Neural progenitor cell (in vitro differentiated cells): ENCODE measurements at regions not wholly inside any gene's neighbourhood (a gene's known extent, or its start where the extent isn't known, plus 50 kb on each side); places are given as distances from the start of the nearest gene placed in this dataset.

ENCODE experiments used
- DNase-seq: peaks from one replicate; pipeline ENCODE4 v3.0.0-alpha.2; 2016; ENCODE audit warnings: low spot score
- H2AFZ ChIP-seq: fragments of 200-600 bp; sonication (generic); replicated peaks from 2 replicates; pipeline ENCODE4 v1.6.1; 2016; ENCODE audit warnings: antibody characterized with exemption
- H3F3A ChIP-seq: fragments of 200-600 bp; sonication (generic); 2 replicates; pipeline ENCODE4 v1.6.1; 2016; ENCODE audit warnings: antibody characterized with exemption, low read depth
- H3K27ac ChIP-seq: fragments of 200-600 bp; sonication (generic); 2 replicates; pipeline ENCODE4 v1.5.1; 2016; ENCODE audit warnings: mild to moderate bottlenecking
- H3K27me3 ChIP-seq: fragments of 200-600 bp; sonication (generic); 2 replicates; pipeline ENCODE4 v1.6.1; 2016; ENCODE audit warnings: mild to moderate bottlenecking, moderate library complexity
- H3K36me3 ChIP-seq: fragments of 200-600 bp; sonication (generic); 2 replicates; pipeline ENCODE4 v1.5.1; 2016
- H3K4me1 ChIP-seq: fragments of 200-600 bp; sonication (generic); 2 replicates; pipeline ENCODE4 v1.6.1; 2016; ENCODE audit warnings: mixed run types
- H3K4me2 ChIP-seq: fragments of 200-600 bp; sonication (generic); 2 replicates; pipeline ENCODE4 v1.6.1; 2016
- H3K4me3 ChIP-seq: fragments of 200-600 bp; sonication (generic); 2 replicates; pipeline ENCODE4 v1.5.1; 2016
- H3K79me2 ChIP-seq: fragments of 200-600 bp; sonication (generic); 2 replicates; pipeline ENCODE4 v1.6.1; 2016; ENCODE audit warnings: low read depth
- H3K9ac ChIP-seq: fragments of 200-600 bp; sonication (generic); 2 replicates; pipeline ENCODE4 v1.6.1; 2016
- H3K9me3 ChIP-seq: fragments of 200-600 bp; sonication (generic); 2 replicates; pipeline ENCODE4 v1.5.1; 2016; ENCODE audit warnings: low read depth
- H4K20me1 ChIP-seq: fragments of 200-600 bp; sonication (generic); 2 replicates; pipeline ENCODE4 v1.6.1; 2016; ENCODE audit warnings: low read depth
- H3K27ac Mint-ChIP-seq: 3 replicates; pipeline ENCODE4 v1.8.0; 2021; ENCODE audit warnings: mixed read lengths
- H3K27me3 Mint-ChIP-seq: 2 replicates; pipeline ENCODE4 v1.8.0; 2022; ENCODE audit warnings: low read depth, mild to moderate bottlenecking, inconsistent platforms, moderate library complexity, mixed read lengths; ENCODE audit not compliant: insufficient read depth
- H3K36me3 Mint-ChIP-seq: 3 replicates; pipeline ENCODE4 v1.8.0; 2021; ENCODE audit warnings: mixed read lengths
- H3K4me1 Mint-ChIP-seq: 3 replicates; pipeline ENCODE4 v1.8.0; 2021; ENCODE audit warnings: mixed read lengths
- H3K4me3 Mint-ChIP-seq: 3 replicates; pipeline ENCODE4 v1.8.0; 2021; ENCODE audit warnings: mild to moderate bottlenecking, moderate library complexity, mixed read lengths
- H3K9me3 Mint-ChIP-seq: 3 replicates; pipeline ENCODE4 v1.8.0; 2020; ENCODE audit warnings: mixed read lengths
- CTCF ChIP-seq: fragments of 200-600 bp; sonication (generic); IDR thresholded peaks from 2 replicates; pipeline ENCODE4 v1.5.1; 2017; ENCODE audit warnings: antibody characterized with exemption, mild to moderate bottlenecking
- EZH2 ChIP-seq: fragments of 200-600 bp; sonication (generic); IDR thresholded peaks from 2 replicates; pipeline ENCODE4 v1.6.1; 2017; ENCODE audit warnings: antibody characterized with exemption, mild to moderate bottlenecking, moderate library complexity
- EZH2phosphoT487 ChIP-seq: fragments of 200-600 bp; sonication (generic); IDR thresholded peaks from 2 replicates; pipeline ENCODE4 v1.6.1; 2017; ENCODE audit warnings: antibody characterized with exemption

GRCh38 chr14:51395361-51395849 is 155.4 kb downstream of the TMX1 start:
- peaks cover 35% of the 10 kb centered on the region for H3K4me1 Mint-ChIP-seq
- Histone ChIP-seq H3K36me3 (no peaks in the 10 kb centered on the region), H3K9ac (no peak overlapping the region), H3K4me3 (no peak overlapping the region), H3K79me2 (no peaks in the 10 kb centered on the region), H3K27ac (no peak overlapping the region), H3K9me3 (no peaks in the 10 kb centered on the region), H3K4me1 (peaks cover 16% of the 10 kb centered on the region), H3F3A (no peaks in the 10 kb centered on the region), H3K27me3 (no peaks in the 10 kb centered on the region), H4K20me1 (no peaks in the 10 kb centered on the region), H3K4me2 (no peak overlapping the region), H2AFZ (peak overlapping the region; percentile 92)
- no peaks in the 10 kb centered on the region for H3K36me3 Mint-ChIP-seq
- H3K27ac Mint-ChIP-seq = peak overlapping the region; percentile 22
- peak; percentile 37 for DNase-seq
- peaks cover 6% of the 10 kb centered on the region for H3K27me3 Mint-ChIP-seq
- H3K4me3 Mint-ChIP-seq = no peak overlapping the region
- H3K9me3 Mint-ChIP-seq = no peaks in the 10 kb centered on the region
- TF ChIP-seq CTCF (no peak), EZH2 (no peak), EZH2phosphoT487 (no peak)

GRCh38 chr14:51396222-51396815 is 156.3 kb downstream of the TMX1 start:
- peaks cover 16% of the 10 kb centered on the region for H3K4me1 ChIP-seq
- H3F3A ChIP-seq = no peaks in the 10 kb centered on the region
- H3K27me3 Mint-ChIP-seq = peaks cover 6% of the 10 kb centered on the region
- TF ChIP-seq EZH2 (no peak), CTCF (no peak), EZH2phosphoT487 (no peak)
- no peak overlapping the region for H3K9ac ChIP-seq
- H3K27ac ChIP-seq = no peak overlapping the region
- peak overlapping the region; percentile 92 for H2AFZ ChIP-seq
- no peak for DNase-seq
- H3K4me3 ChIP-seq = no peak overlapping the region
- H3K27me3 ChIP-seq = no peaks in the 10 kb centered on the region
- H3K36me3 ChIP-seq = no peaks in the 10 kb centered on the region
- H3K9me3 Mint-ChIP-seq = no peaks in the 10 kb centered on the region
- H4K20me1 ChIP-seq = no peaks in the 10 kb centered on the region
- no peaks in the 10 kb centered on the region for H3K9me3 ChIP-seq
- H3K4me3 Mint-ChIP-seq = no peak overlapping the region
- no peak overlapping the region for H3K4me2 ChIP-seq
- H3K27ac Mint-ChIP-seq = no peak overlapping the region
- peaks cover 38% of the 10 kb centered on the region for H3K4me1 Mint-ChIP-seq
- H3K79me2 ChIP-seq = no peaks in the 10 kb centered on the region
- no peaks in the 10 kb centered on the region for H3K36me3 Mint-ChIP-seq

- Histone ChIP-seq H3K79me2 (no peaks in the 10 kb centered on the region), H3K9me3 (no peaks in the 10 kb centered on the region), H3K4me1 (peaks cover 16% of the 10 kb centered on the region), H3K27me3 (no peaks in the 10 kb centered on the region), H2AFZ (peak overlapping the region; percentile 63), H3K4me2 (no peak overlapping the region), H3K4me3 (no peak overlapping the region), H3F3A (no peaks in the 10 kb centered on the region), H3K36me3 (no peaks in the 10 kb centered on the region), H3K27ac (no peak overlapping the region), H4K20me1 (no peaks in the 10 kb centered on the region), H3K9ac (no peak overlapping the region)
- H3K4me3 Mint-ChIP-seq = no peak overlapping the region
- H3K4me1 Mint-ChIP-seq = peaks cover 40% of the 10 kb centered on the region
- H3K36me3 Mint-ChIP-seq = no peaks in the 10 kb centered on the region
- DNase-seq = no peak
- peaks cover 6% of the 10 kb centered on the region for H3K27me3 Mint-ChIP-seq
- no peak overlapping the region for H3K27ac Mint-ChIP-seq
- TF ChIP-seq CTCF = no peak
- no peak for TF ChIP-seq EZH2phosphoT487
- no peak for TF ChIP-seq EZH2
- peaks cover 5% of the 10 kb centered on the region for H3K9me3 Mint-ChIP-seq
These were observed 158.9 kb downstream of the TMX1 start for GRCh38 chr14:51398898-51399297.
